HCT116 (cell line): ENCODE measurements at regions not wholly inside any gene's neighbourhood (a gene's known extent, or its start where the extent isn't known, plus 50 kb on each side); places are given as distances from the start of the nearest gene placed in this dataset.

Experiments used
- ATAC-seq: fragments of 200-7000 bp; cut with Tn5 transposase; 2 replicates; pipeline ENCODE4 v1.9.1; 2020; ENCODE audit warnings: mild to moderate bottlenecking, moderate library complexity
- BruUV-seq: library from RNA; stranded (reverse); fragments of 400-500 nt; replicated peaks from 2 replicates; lab custom pipeline; 2021; lab: Mats Ljungman, UMichigan
- CTCF ChIA-PET: fragments of 300-600 bp; sonication (Branson Sonifier 250); formaldehyde crosslinking; loops from one replicate; lab custom pipeline; 2021; ENCODE audit warnings: antibody characterized with exemption; lab: Charles Lee
- POLR2A ChIA-PET: fragments of 300-600, 350-600 bp; sonication (Branson Sonifier 250); formaldehyde crosslinking; loops from one replicate; lab custom pipeline; 2021; ENCODE audit warnings: antibody characterized with exemption; lab: Charles Lee
- RAD21 ChIA-PET, 2 experiments: fragments of 300-600 bp; sonication (Branson Sonifier 250); formaldehyde crosslinking; loops; one replicate each; lab custom pipeline; 2023; ENCODE audit warnings: low total read pairs in 2 of 2; ENCODE audit not compliant: uncharacterized antibody in 2 of 2, unreplicated experiment in 2 of 2, low non-redundant PET in 1 of 2; lab: Charles Lee
- DNase-seq: peaks from one replicate; pipeline ENCODE4 v3.0.0-alpha.2; 2010; ENCODE audit warnings: low read depth, low spot score
- H2AFZ ChIP-seq: fragments of 200-600 bp; shearing (Covaris generic), sonication (generic); 2 replicates; pipeline ENCODE4 v1.6.1; 2017; ENCODE audit warnings: low read depth, mixed run types, mixed read lengths, antibody characterized with exemption, low read length; ENCODE audit not compliant: poor library complexity, severe bottlenecking
- H3K27ac ChIP-seq: 2 replicates; pipeline ENCODE4 v1.5.1; 2012; ENCODE audit warnings: low read depth, low read length
- H3K27me3 ChIP-seq: fragments of 200-600 bp; sonication (generic); 2 replicates; pipeline ENCODE4 v1.6.1; 2016; ENCODE audit warnings: mixed run types, low read length, mixed read lengths; ENCODE audit not compliant: insufficient read depth
- H3K36me3 ChIP-seq, 2 experiments: fragments of 200-500 bp in 1 of 2; fragments of 200-600 bp in 1 of 2; sonication (Bioruptor generic) in 1 of 2; sonication (generic) in 1 of 2; 2 replicates each; pipeline versions ENCODE4 v1.5.1 to v1.6.1; 2014 to 2016; ENCODE audit warnings: low read length in 2 of 2, inconsistent platforms in 1 of 2, mixed read lengths in 1 of 2, mixed run types in 1 of 2; ENCODE audit not compliant: insufficient read depth in 2 of 2, control insufficient read depth in 1 of 2
- H3K4me1 ChIP-seq, 2 experiments: fragments of 200-600 bp in 1 of 2; sonication (generic) in 1 of 2; 2 replicates each; pipeline versions ENCODE4 v1.5.1 to v1.6.1; 2012 to 2017; ENCODE audit warnings: low read length in 2 of 2, inconsistent platforms in 1 of 2, mild to moderate bottlenecking in 1 of 2, mixed read lengths in 1 of 2, mixed run types in 1 of 2, moderate library complexity in 1 of 2; ENCODE audit not compliant: insufficient read depth in 2 of 2, control insufficient read depth in 1 of 2
- H3K4me2 ChIP-seq: fragments of 200-600 bp; sonication (generic); 2 replicates; pipeline ENCODE4 v1.6.1; 2017; ENCODE audit warnings: mixed run types, low read length, mixed read lengths
- H3K4me3 ChIP-seq, 2 experiments: fragments of 200-600 bp in 1 of 2; sonication (generic) in 1 of 2; replicated peaks in 1 of 2; 2 replicates each; pipeline ENCODE4 v1.5.1; 2011 to 2016; ENCODE audit warnings: low read length in 2 of 2, control low read depth in 1 of 2, low read depth in 1 of 2, mild to moderate bottlenecking in 1 of 2, mixed read lengths in 1 of 2, mixed run types in 1 of 2
- H3K79me2 ChIP-seq: fragments of 200-600 bp; sonication (generic); 2 replicates; pipeline ENCODE4 v1.6.1; 2017; ENCODE audit warnings: mild to moderate bottlenecking, mixed run types, low read length, moderate library complexity, mixed read lengths; ENCODE audit not compliant: insufficient read depth
- H3K9ac ChIP-seq: fragments of 200-600 bp; sonication (generic); 2 replicates; pipeline ENCODE4 v1.6.1; 2016; ENCODE audit warnings: low read length, mixed read lengths
- H3K9me2 ChIP-seq: fragments of 200-600 bp; sonication (generic), shearing (Covaris generic); 2 replicates; pipeline ENCODE4 v1.6.1; 2017; ENCODE audit warnings: mixed run types, mild to moderate bottlenecking, moderate library complexity; ENCODE audit not compliant: insufficient read depth
- H3K9me3 ChIP-seq, 2 experiments: fragments of 200-500 bp in 1 of 2; fragments of 200-600 bp in 1 of 2; sonication (Bioruptor generic) in 1 of 2; sonication (generic) in 1 of 2; 2 replicates each; pipeline ENCODE4 v1.6.1; 2014 to 2017; ENCODE audit warnings: low read length in 2 of 2, mixed read lengths in 2 of 2, inconsistent platforms in 1 of 2, low read depth in 1 of 2, mild to moderate bottlenecking in 1 of 2, mixed run types in 1 of 2, moderate library complexity in 1 of 2; ENCODE audit not compliant: control insufficient read depth in 1 of 2, insufficient read depth in 1 of 2
- H4K20me1 ChIP-seq: fragments of 200-600 bp; sonication (generic), shearing (Covaris generic); 2 replicates; pipeline ENCODE4 v1.6.1; 2017; ENCODE audit warnings: mixed run types, mild to moderate bottlenecking, moderate library complexity; ENCODE audit not compliant: insufficient read depth
- CBX3 ChIP-seq: IDR thresholded peaks from 2 replicates; pipeline ENCODE4 v1.6.1; 2012; ENCODE audit warnings: low read depth
- EGR1 ChIP-seq: IDR thresholded peaks from 2 replicates; pipeline ENCODE4 v1.6.1; 2012; ENCODE audit warnings: low read depth
- ELF1 ChIP-seq: IDR thresholded peaks from 2 replicates; pipeline ENCODE4 v1.6.1; 2012; ENCODE audit warnings: low read depth, borderline replicate concordance
- EZH2 ChIP-seq: fragments of 200-600 bp; sonication (generic); IDR thresholded peaks from 2 replicates; pipeline ENCODE4 v1.6.1; 2017; ENCODE audit warnings: antibody characterized with exemption, mixed run types
- FOSL1 ChIP-seq: IDR thresholded peaks from 2 replicates; pipeline ENCODE4 v1.6.1; 2012; ENCODE audit warnings: low read depth
- JUND ChIP-seq: IDR thresholded peaks from 2 replicates; pipeline ENCODE4 v1.6.1; 2012
- POLR2A ChIP-seq: IDR thresholded peaks from 2 replicates; pipeline ENCODE4 v1.7.0; 2011; ENCODE audit warnings: borderline replicate concordance; ENCODE audit not compliant: insufficient read depth, insufficient read length; ENCODE audit errors: extremely low read depth
- POLR2AphosphoS5 ChIP-seq: IDR thresholded peaks from 2 replicates; pipeline ENCODE4 v1.6.1; 2011; ENCODE audit warnings: mild to moderate bottlenecking, low read depth, low read length, moderate library complexity
- RAD21 ChIP-seq: IDR thresholded peaks from 2 replicates; pipeline ENCODE4 v1.6.1; 2012; ENCODE audit warnings: low read depth, mild to moderate bottlenecking
- SP1 ChIP-seq: IDR thresholded peaks from 2 replicates; pipeline ENCODE4 v1.6.1; 2012; ENCODE audit warnings: low read depth
- SRF ChIP-seq: IDR thresholded peaks from 2 replicates; pipeline ENCODE4 v1.6.1; 2012; ENCODE audit warnings: low read depth
- YY1 ChIP-seq: IDR thresholded peaks from 2 replicates; pipeline ENCODE4 v1.6.1; 2011; ENCODE audit warnings: low read length, low read depth, moderate library complexity, mild to moderate bottlenecking; ENCODE audit not compliant: insufficient replicate concordance; ENCODE audit errors: extremely low read depth
- ZFX ChIP-seq: fragments of 450-650 bp; IDR thresholded peaks from 2 replicates; pipeline ENCODE4 v1.6.1; 2017
- ZNF274 ChIP-seq: fragments of 200-500 bp; sonication (Bioruptor generic); IDR thresholded peaks from 2 replicates; pipeline ENCODE4 v1.6.1; 2014; ENCODE audit warnings: mild to moderate bottlenecking, low read depth, low read length, inconsistent platforms
- intact Hi-C: fragments of 100-400 bp; cut with micrococcal nuclease; formaldehyde crosslinking; loops from 2 replicates; pipeline ENCODE4 v1.10.0; 2022
- TF ChIP-seq, protein P1 (sequence below), 3 experiments: fragments of 200-600 bp in 1 of 3; sonication (generic) in 1 of 3; IDR thresholded peaks in 2 of 3; conservative IDR thresholded peaks in 1 of 3; 2 replicates each; pipeline ENCODE4 v1.5.1; 2012 to 2017; ENCODE audit warnings: low read depth in 2 of 3, low read length in 2 of 3, antibody characterized with exemption in 1 of 3, borderline replicate concordance in 1 of 3, control low read depth in 1 of 3, mild to moderate bottlenecking in 1 of 3, mixed read lengths in 1 of 3, mixed run types in 1 of 3, moderate library complexity in 1 of 3; ENCODE audit not compliant: insufficient read depth in 1 of 3
- TF ChIP-seq, protein P2 (sequence below): IDR thresholded peaks from 2 replicates; pipeline ENCODE4 v1.6.1; 2012; ENCODE audit warnings: low read depth
- TF ChIP-seq, protein P3 (sequence below): IDR thresholded peaks from 2 replicates; pipeline ENCODE4 v1.6.1; 2012
- TF ChIP-seq, protein P4 (sequence below): IDR thresholded peaks from 2 replicates; pipeline ENCODE4 v1.6.1; 2012
- TF ChIP-seq, protein P5 (sequence below): IDR thresholded peaks from 2 replicates; pipeline ENCODE4 v1.6.1; 2011; ENCODE audit warnings: mild to moderate bottlenecking, low read length, moderate library complexity; ENCODE audit not compliant: insufficient replicate concordance; ENCODE audit errors: extremely low read depth

DNA sequence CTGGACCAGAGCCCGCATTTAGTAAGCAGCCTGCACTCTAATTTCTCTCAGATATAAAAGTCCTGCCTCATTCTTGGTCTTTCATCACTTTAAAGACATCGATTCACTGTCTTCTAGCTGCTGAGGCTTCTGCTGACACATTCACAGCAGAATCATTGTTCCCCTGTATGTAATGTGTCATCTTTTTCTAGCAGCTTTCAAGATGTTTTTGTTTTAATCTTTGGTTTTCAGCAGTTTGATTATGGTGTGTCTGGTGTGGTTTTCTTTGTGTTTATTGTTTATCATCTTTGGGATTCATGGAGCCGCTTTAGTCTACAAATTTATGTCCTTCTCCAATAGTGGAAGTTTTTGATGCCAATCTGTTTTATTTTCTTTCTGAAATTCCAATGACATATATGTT lies 157.3 kb upstream of the STMND1 start:
- Histone ChIP-seq H3K9ac (no peak overlapping the region), H3K27ac (no peak overlapping the region), H3K4me1 (peaks cover 16 to 21% of the 10 kb centered on the region in 2 experiments), H2AFZ (peak overlapping the region; percentile 3), H4K20me1 (no peaks in the 10 kb centered on the region), H3K27me3 (no peaks in the 10 kb centered on the region)
- CTCF ChIA-PET: no interaction called here
- RAD21 ChIA-PET: no interaction called here
- TF ChIP-seq YY1 (no peak), JUND (no peak), SRF (no peak), FOSL1 (no peak), ZFX (no peak), POLR2A (no peak), ZNF274 (no peak), EZH2 (no peak), POLR2AphosphoS5 (no peak), ELF1 (no peak), RAD21 (no peak), CBX3 (no peak), EGR1 (no peak), SP1 (no peak)
- TF ChIP-seq, protein P1, sequence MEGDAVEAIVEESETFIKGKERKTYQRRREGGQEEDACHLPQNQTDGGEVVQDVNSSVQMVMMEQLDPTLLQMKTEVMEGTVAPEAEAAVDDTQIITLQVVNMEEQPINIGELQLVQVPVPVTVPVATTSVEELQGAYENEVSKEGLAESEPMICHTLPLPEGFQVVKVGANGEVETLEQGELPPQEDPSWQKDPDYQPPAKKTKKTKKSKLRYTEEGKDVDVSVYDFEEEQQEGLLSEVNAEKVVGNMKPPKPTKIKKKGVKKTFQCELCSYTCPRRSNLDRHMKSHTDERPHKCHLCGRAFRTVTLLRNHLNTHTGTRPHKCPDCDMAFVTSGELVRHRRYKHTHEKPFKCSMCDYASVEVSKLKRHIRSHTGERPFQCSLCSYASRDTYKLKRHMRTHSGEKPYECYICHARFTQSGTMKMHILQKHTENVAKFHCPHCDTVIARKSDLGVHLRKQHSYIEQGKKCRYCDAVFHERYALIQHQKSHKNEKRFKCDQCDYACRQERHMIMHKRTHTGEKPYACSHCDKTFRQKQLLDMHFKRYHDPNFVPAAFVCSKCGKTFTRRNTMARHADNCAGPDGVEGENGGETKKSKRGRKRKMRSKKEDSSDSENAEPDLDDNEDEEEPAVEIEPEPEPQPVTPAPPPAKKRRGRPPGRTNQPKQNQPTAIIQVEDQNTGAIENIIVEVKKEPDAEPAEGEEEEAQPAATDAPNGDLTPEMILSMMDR (IDR thresholded peaks at IDR 0.05 in 2 of 3, conservative IDR thresholded peaks at IDR 0.05 in 1 of 3; ENCODE audit: borderline replicate concordance in 1 of 3, insufficient read depth in 1 of 3, low read depth in 2 of 3, low read length in 2 of 3): no peak
- TF ChIP-seq, protein P2, sequence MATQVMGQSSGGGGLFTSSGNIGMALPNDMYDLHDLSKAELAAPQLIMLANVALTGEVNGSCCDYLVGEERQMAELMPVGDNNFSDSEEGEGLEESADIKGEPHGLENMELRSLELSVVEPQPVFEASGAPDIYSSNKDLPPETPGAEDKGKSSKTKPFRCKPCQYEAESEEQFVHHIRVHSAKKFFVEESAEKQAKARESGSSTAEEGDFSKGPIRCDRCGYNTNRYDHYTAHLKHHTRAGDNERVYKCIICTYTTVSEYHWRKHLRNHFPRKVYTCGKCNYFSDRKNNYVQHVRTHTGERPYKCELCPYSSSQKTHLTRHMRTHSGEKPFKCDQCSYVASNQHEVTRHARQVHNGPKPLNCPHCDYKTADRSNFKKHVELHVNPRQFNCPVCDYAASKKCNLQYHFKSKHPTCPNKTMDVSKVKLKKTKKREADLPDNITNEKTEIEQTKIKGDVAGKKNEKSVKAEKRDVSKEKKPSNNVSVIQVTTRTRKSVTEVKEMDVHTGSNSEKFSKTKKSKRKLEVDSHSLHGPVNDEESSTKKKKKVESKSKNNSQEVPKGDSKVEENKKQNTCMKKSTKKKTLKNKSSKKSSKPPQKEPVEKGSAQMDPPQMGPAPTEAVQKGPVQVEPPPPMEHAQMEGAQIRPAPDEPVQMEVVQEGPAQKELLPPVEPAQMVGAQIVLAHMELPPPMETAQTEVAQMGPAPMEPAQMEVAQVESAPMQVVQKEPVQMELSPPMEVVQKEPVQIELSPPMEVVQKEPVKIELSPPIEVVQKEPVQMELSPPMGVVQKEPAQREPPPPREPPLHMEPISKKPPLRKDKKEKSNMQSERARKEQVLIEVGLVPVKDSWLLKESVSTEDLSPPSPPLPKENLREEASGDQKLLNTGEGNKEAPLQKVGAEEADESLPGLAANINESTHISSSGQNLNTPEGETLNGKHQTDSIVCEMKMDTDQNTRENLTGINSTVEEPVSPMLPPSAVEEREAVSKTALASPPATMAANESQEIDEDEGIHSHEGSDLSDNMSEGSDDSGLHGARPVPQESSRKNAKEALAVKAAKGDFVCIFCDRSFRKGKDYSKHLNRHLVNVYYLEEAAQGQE: no peak
- TF ChIP-seq, protein P3, sequence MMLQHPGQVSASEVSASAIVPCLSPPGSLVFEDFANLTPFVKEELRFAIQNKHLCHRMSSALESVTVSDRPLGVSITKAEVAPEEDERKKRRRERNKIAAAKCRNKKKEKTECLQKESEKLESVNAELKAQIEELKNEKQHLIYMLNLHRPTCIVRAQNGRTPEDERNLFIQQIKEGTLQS: no peak
- TF ChIP-seq, protein P4, sequence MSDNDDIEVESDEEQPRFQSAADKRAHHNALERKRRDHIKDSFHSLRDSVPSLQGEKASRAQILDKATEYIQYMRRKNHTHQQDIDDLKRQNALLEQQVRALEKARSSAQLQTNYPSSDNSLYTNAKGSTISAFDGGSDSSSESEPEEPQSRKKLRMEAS: no peak
- TF ChIP-seq, protein P5, sequence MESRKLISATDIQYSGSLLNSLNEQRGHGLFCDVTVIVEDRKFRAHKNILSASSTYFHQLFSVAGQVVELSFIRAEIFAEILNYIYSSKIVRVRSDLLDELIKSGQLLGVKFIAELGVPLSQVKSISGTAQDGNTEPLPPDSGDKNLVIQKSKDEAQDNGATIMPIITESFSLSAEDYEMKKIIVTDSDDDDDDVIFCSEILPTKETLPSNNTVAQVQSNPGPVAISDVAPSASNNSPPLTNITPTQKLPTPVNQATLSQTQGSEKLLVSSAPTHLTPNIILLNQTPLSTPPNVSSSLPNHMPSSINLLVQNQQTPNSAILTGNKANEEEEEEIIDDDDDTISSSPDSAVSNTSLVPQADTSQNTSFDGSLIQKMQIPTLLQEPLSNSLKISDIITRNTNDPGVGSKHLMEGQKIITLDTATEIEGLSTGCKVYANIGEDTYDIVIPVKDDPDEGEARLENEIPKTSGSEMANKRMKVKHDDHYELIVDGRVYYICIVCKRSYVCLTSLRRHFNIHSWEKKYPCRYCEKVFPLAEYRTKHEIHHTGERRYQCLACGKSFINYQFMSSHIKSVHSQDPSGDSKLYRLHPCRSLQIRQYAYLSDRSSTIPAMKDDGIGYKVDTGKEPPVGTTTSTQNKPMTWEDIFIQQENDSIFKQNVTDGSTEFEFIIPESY: no peak
- TF ChIP-seq, all 23 proteins: peak for 0
- POLR2A ChIA-PET: no interaction called here
- no peaks in the 10 kb centered on the region for H3K9me2 ChIP-seq
- no peak for ATAC-seq
- no peaks in the 10 kb centered on the region for H3K79me2 ChIP-seq
- H3K4me2 ChIP-seq: no peak overlapping the region
- no peaks in the 10 kb centered on the region for H3K9me3 ChIP-seq
- no TSS peak for BruUV-seq
- H3K4me3 ChIP-seq: no peak overlapping the region
- H3K36me3 ChIP-seq: no peaks in the 10 kb centered on the region
- no peak for DNase-seq
- intact Hi-C loops: no loop called here
